NCI-H2171 treated with DMSO at 0.1 percent for 48 hours (cell line): ENCODE measurements at regions not wholly inside any gene's neighbourhood (a gene's known extent, or its start where the extent isn't known, plus 50 kb on each side); places are given as distances from the start of the nearest gene placed in this dataset.
"Not testable (repeated sequence)": the region's sequence is repeated elsewhere in the genome, so short reads cannot be mapped to it uniquely, and the experiment has no call there.

Experiments
- DNase-seq: peaks from one replicate; lab custom pipeline; 2025; lab: John Stamatoyannopoulos, UW

DNA sequence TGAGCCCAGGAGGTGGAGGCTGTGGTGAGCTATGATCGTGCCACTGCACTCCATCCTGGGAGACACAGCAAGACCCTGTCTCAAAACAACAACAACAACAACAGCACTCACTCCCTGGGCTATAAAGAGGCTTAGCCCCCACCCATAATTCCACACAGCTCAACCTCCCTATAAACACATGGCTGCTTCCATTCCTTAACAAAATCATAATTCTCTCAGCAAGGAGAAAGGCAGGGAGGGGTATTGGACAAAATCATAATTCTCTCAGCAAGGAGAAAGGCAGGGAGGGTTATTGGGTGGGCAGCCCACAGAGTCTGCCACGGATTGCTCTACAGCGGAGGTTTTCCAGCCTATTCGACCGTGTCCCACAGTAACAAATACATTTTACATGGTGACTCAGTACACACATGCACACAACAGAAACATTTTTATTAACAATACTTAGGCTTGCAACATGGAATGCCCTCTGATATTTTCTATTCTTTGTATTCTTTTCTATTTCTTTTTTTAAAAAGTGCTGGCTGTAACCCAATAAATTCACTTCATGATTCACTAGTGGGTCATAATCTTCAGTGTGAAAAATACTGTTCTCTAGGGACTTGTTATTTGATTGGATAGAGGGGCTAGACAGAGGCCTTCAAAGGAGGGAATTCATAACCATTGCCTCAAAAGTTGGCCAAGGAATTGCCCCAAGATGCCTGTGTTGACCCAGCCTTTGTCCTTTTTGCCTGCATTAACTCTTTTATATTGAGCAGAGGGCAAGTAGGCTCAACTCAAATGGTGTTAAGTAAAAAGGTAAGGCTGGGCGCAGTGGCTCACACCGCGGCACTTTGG, 50.6 kb upstream of the ZMYND8 start:
- DNase-seq = no peak

GRCh38 chr20:47411161-47411560, 54.7 kb upstream of the ZMYND8 start:
- DNase-seq = no peak

- DNase-seq = peak; percentile 89
These were observed 55.6 kb upstream of the ZMYND8 start for GRCh38 chr20:47412083-47412482.

DNA sequence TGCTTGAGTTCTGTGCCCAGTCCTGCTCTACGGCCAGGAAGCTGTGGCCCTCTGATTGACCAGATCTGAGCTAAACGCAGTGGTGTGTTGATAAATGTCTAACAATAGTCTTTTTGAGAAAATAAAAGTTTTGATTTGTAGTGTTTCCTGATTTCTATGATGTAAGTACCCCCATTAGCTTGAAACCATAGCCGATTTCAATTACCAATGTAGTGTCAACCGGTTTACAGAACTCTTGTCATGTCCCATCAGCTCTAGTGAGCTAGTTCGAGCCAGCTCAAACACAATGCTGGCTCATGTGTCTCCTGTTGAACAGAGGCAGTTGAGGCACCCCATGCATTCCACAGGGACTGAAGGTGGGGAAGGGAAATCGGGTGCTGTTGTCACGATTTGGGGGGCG, 56.7 kb upstream of the ZMYND8 start:
- no peak for DNase-seq

GRCh38 chr20:47417245-47418068, 61.0 kb upstream of the ZMYND8 start:
- no peak for DNase-seq

- DNase-seq = no peak
These were observed 61.7 kb upstream of the ZMYND8 start for GRCh38 chr20:47418069-47418757.

DNA sequence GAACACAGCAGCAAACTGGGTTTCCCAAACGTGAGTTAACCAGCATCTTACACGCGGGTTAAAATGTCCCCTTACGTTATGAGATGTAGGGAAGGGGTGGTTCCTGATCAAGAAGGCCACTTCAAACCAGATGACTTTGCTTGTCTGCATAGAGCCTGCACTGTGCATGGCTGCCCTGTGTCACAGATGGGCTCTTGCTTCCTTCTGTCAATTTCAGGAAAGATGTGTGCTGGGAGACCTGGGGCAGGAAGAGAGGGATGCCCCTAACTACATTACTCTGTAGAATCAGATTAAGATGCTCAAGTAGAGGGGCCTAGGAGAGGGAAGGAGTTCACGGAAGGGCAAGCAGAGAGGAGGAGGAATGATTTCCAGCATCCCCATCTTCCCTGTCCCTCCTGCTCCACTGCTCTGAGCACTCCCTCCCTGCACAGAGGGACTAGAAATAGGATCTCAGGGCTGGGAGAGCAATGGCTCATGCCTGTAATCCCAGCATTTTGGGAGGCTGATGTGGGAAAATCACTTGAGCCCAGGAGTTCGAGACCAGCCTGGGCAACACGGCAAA, 63.5 kb upstream of the ZMYND8 start:
- no peak for DNase-seq

GRCh38 chr20:47421076-47421475, 64.6 kb upstream of the ZMYND8 start:
- no peak for DNase-seq

- no peak for DNase-seq
These were observed 67.1 kb upstream of the ZMYND8 start for GRCh38 chr20:47423586-47423985.

- DNase-seq = no peak
These were observed 70.6 kb upstream of the ZMYND8 start for GRCh38 chr20:47427067-47427466.

DNA sequence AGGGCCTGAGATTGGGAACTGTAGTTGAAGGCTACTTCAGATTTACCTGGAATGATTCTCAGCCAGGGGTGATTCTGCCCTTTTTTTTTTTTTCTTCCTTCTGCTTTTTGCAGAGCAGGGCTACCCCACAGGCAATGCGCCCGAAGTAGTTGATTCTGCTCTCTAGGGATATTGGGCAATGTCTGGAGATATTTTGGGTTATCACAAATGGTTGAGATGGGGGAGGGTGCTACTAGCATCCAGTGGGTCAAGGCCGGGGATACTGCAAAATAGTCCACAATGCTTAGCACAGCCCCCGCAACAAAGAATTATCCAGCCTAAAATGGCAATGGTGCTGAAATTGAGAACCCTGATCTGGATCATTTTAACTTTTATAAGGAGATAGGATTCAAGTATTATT, 71.2 kb upstream of the ZMYND8 start:
- DNase-seq = no peak

GRCh38 chr20:47428164-47428563, 71.7 kb upstream of the ZMYND8 start:
- no peak for DNase-seq

DNA sequence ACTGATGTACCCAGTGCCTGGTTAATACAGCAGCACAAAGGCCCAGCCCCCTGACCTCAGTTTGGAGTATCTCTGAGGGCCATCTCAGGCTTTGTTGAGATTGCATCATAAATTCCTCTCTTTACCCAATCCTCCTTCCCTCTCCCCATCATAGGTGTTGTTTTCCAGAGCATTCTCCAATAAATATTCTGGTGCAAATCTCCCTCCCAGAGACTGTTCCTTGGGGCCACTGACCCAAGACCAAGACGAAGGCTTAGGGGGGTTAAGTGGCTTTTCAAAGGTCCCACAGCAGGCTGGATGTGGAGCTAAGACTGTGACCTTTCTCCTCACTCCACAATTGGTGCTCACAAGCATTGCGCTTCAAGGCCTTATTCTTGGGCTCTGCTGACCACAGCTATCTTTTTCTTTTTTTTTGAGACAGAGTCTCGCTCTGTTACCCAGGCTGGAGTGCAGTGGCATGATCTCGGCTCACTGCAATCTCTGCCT, 72.4 kb upstream of the ZMYND8 start:
- DNase-seq = no peak

DNA sequence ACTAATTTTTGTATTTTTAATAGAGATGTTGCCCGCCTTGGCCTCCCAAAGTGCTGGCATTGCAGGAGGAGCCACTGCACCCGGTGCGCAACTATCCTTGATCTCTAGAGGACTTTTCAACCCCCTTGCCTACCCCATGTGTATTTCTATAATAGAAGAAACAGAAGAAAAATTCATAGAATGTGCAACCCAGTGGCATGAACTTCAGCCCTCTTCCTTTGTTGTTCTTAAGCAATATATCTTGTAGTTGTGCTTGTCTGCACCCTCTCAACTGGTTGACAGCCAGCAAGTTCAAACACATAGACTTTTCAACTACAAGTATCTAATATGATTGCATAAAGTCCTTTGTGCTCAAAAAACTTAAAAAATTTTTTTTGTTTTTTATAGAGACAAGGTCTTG, 72.3 kb upstream of the NCOA3 start:
- no peak for DNase-seq

DNA sequence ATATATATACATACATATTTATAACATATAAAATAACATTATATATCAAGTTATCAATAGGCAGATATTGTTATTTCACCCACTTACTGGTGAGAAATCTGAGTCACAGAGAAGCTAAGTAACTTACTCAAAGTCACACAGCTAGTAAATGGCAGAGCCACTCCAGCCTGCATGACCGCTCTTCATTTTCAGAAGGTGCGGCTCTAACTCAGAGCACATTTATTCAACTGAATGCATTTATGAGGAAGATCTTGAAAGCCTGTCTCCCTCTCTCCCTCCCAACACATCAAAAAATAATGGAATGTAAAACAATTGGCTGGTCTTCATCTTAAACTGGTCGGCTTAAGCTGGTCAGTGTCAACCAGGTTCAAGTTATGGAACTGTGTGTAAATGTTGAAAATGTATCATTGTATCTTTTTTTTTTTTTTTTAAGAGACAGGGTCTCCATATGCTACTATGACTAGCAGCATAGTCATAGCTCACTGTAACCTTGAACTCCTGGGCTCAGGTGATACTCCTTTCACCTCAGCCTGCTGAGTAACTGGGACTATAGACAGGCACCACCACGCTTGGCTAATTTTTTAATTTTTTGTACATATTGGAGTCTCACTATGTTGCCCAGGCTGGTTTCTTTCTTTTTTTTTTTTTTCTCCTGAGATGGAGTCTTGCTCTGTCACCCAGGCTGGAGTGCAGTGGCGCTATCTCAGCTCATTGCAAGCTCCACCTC, 70.7 kb upstream of the NCOA3 start:
- no peak for DNase-seq

GRCh38 chr20:47432834-47433210, 68.9 kb upstream of the NCOA3 start:
- no peak for DNase-seq

- not testable (repeated sequence) for DNase-seq
These were observed 67.4 kb upstream of the NCOA3 start for GRCh38 chr20:47434128-47434779.

DNA sequence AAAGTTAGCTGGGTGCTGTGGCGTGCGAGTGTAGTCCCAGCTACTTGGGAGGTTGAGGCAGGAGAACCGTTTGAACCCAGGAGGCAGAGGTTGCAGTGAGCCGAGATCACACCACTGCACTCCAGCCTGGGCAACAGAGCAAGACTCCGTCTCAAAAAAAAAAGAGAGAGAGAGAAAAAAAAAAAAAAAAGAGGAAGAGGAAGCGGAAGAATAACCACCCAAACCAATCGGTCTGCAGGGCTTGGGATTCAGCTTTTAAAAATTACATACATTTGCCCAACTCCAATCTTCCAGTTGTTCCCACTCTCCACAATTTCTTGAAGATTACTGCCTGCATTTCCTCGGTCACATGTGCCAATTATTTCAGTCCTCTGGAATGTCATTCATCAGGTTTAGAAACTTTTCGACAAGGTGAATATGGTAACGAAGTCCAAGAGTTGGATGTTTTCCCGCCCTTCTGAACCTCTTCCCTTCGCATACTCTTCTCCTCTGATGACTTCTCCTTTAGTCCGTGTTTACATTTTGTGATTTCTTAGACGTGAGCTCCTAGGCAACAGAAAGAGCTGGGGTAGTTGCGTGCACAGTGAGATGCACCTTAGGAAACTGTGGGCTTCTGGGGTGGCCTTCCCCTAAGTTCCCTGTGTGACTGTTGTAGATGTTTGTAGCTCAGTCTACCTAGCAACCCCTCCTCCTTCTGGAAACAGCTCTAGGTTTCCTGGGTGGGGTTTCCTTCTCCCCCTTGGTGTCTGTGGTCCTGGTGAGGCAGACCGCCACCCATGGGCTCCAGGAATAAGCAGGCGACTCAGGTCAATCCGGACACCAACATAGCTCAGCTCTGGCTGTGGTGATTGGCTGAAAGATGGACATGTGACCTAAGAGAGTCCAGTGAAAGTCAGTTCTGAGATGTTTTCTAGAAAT, 63.0 kb upstream of the NCOA3 start:
- DNase-seq = no peak

GRCh38 chr20:47440857-47441773, 60.6 kb upstream of the NCOA3 start:
- DNase-seq = no peak
